NCI-H187 treated with DMSO at 0.1 percent for 48 hours (cell line): ENCODE measurements at regions not wholly inside any gene's neighbourhood (a gene's known extent, or its start where the extent isn't known, plus 50 kb on each side); places are given as distances from the start of the nearest gene placed in this dataset.

ENCODE experiments used
- DNase-seq: peaks from one replicate; lab custom pipeline; 2025; lab: John Stamatoyannopoulos, UW

GRCh38 chr6:120237221-120237620 is 887.7 kb upstream of the MAN1A1 start:
- no peak for DNase-seq

GRCh38 chr6:120230008-120230407 is 880.4 kb upstream of the MAN1A1 start:
- no peak for DNase-seq

GRCh38 chr6:120228297-120228696 is 878.7 kb upstream of the MAN1A1 start:
- DNase-seq = no peak

GRCh38 chr6:120219339-120219738 is 869.8 kb upstream of the MAN1A1 start:
- no peak for DNase-seq

- DNase-seq = no peak
Measured at GRCh38 chr6:120214088-120214499, 864.5 kb upstream of the MAN1A1 start.

- DNase-seq = no peak
Measured at GRCh38 chr6:120211955-120212792, 862.6 kb upstream of the MAN1A1 start.

GRCh38 chr6:120202878-120203277 is 853.3 kb upstream of the MAN1A1 start:
- no peak for DNase-seq

- no peak for DNase-seq
Measured at GRCh38 chr6:120200853-120201252, 851.3 kb upstream of the MAN1A1 start.

GRCh38 chr6:120198033-120198432 is 848.5 kb upstream of the MAN1A1 start:
- no peak for DNase-seq

GRCh38 chr6:120186080-120186479 is 836.5 kb upstream of the MAN1A1 start:
- DNase-seq = no peak

- DNase-seq = no peak
Measured at GRCh38 chr6:120173250-120173649, 823.7 kb upstream of the MAN1A1 start.

- no peak for DNase-seq
Measured at GRCh38 chr6:120164531-120164930, 815.0 kb upstream of the MAN1A1 start.

GRCh38 chr6:120157873-120158272 is 808.3 kb upstream of the MAN1A1 start:
- DNase-seq = no peak

- DNase-seq = no peak
Measured at GRCh38 chr6:120147071-120147871, 797.7 kb upstream of the MAN1A1 start.

GRCh38 chr6:120141601-120142000 is 792.0 kb upstream of the MAN1A1 start:
- DNase-seq = no peak

GRCh38 chr6:120137492-120137891 is 787.9 kb upstream of the MAN1A1 start:
- DNase-seq = no peak

- no peak for DNase-seq
Measured at GRCh38 chr6:120129228-120129627, 779.7 kb upstream of the MAN1A1 start.

GRCh38 chr6:120122401-120122800 is 772.8 kb upstream of the MAN1A1 start:
- DNase-seq = no peak

- no peak for DNase-seq
Measured at GRCh38 chr6:120116343-120116742, 766.8 kb upstream of the MAN1A1 start.

- no peak for DNase-seq
Measured at GRCh38 chr6:120112980-120113379, 763.4 kb upstream of the MAN1A1 start.

- no peak for DNase-seq
Measured at GRCh38 chr6:120111001-120111400, 761.4 kb upstream of the MAN1A1 start.

GRCh38 chr6:120108061-120108795 is 758.7 kb upstream of the MAN1A1 start:
- DNase-seq = no peak

GRCh38 chr6:120103618-120104017 is 754.1 kb upstream of the MAN1A1 start:
- DNase-seq = no peak
